ENCODE measurements at regions not wholly inside any gene's neighbourhood (a gene's known extent, or its start where the extent isn't known, plus 50 kb on each side); places are given as distances from the start of the nearest gene placed in this dataset.

- no peak overlapping the region for H3K27ac Mint-ChIP-seq
- H3K4me1 Mint-ChIP-seq (ENCODE audit: low read depth): no peaks in the 10 kb centered on the region
- no peak for DNase-seq
- H3K27me3 Mint-ChIP-seq (ENCODE audit: low read depth): no peaks in the 10 kb centered on the region
- no peak for ATAC-seq (replicated peaks in 1 of 2)
- peaks cover 0 to under 1% of the 10 kb centered on the region in 2 donors for H3K9me3 Mint-ChIP-seq
- H3K4me3 Mint-ChIP-seq: no peak overlapping the region
- no peaks in the 10 kb centered on the region for H3K36me3 Mint-ChIP-seq (ENCODE audit: insufficient read depth in 2 of 2)
These were observed 1519.9 kb upstream of the MIR17HG start for GRCh38 chr13:89827552-89827951.

- ATAC-seq (replicated peaks in 1 of 2) (no peak), DNase-seq (no peak)
- Mint-ChIP-seq H3K36me3 (ENCODE audit: insufficient read depth in 2 of 2) (no peaks in the 10 kb centered on the region), H3K9me3 (peaks cover 2% of the 10 kb centered on the region in 2 donors), H3K4me1 (ENCODE audit: low read depth) (no peaks in the 10 kb centered on the region), H3K27me3 (ENCODE audit: low read depth) (no peaks in the 10 kb centered on the region), H3K27ac (no peak overlapping the region), H3K4me3 (no peak overlapping the region)
These were observed 1519.0 kb upstream of the MIR17HG start for GRCh38 chr13:89828506-89828905.

GRCh38 chr13:89831157-89831556 is 1516.3 kb upstream of the MIR17HG start:
- no peaks in the 10 kb centered on the region for H3K36me3 Mint-ChIP-seq (ENCODE audit: insufficient read depth in 2 of 2)
- DNase-seq: no peak
- ATAC-seq (replicated peaks in 1 of 2): no peak
- H3K9me3 Mint-ChIP-seq: peaks cover 2 to 4% of the 10 kb centered on the region in 2 donors
- H3K27me3 Mint-ChIP-seq (ENCODE audit: low read depth): no peaks in the 10 kb centered on the region
- H3K4me3 Mint-ChIP-seq: no peak overlapping the region
- no peaks in the 10 kb centered on the region for H3K4me1 Mint-ChIP-seq (ENCODE audit: low read depth)
- no peak overlapping the region for H3K27ac Mint-ChIP-seq

GRCh38 chr13:89832827-89833226 is 1514.7 kb upstream of the MIR17HG start:
- no peak for ATAC-seq (replicated peaks in 1 of 2)
- DNase-seq: no peak
- Mint-ChIP-seq H3K9me3 (peaks cover 9 to 13% of the 10 kb centered on the region in 2 donors), H3K36me3 (ENCODE audit: insufficient read depth in 2 of 2) (no peaks in the 10 kb centered on the region), H3K27ac (no peak overlapping the region), H3K4me3 (no peak overlapping the region), H3K4me1 (ENCODE audit: low read depth) (no peaks in the 10 kb centered on the region), H3K27me3 (ENCODE audit: low read depth) (no peaks in the 10 kb centered on the region)

- no peak overlapping the region for H3K27ac Mint-ChIP-seq
- ATAC-seq (replicated peaks in 1 of 2) (no peak), DNase-seq (no peak)
- H3K27me3 Mint-ChIP-seq (ENCODE audit: low read depth): no peaks in the 10 kb centered on the region
- H3K36me3 Mint-ChIP-seq (ENCODE audit: insufficient read depth in 2 of 2): no peaks in the 10 kb centered on the region
- peaks cover 4 to 8% of the 10 kb centered on the region in 2 donors for H3K9me3 Mint-ChIP-seq
- H3K4me1 Mint-ChIP-seq (ENCODE audit: low read depth): no peaks in the 10 kb centered on the region
- H3K4me3 Mint-ChIP-seq: no peak overlapping the region
These were observed 1503.9 kb upstream of the MIR17HG start for GRCh38 chr13:89843621-89844020.

- no peak overlapping the region for H3K27ac Mint-ChIP-seq
- H3K27me3 Mint-ChIP-seq (ENCODE audit: low read depth): no peaks in the 10 kb centered on the region
- DNase-seq: no peak
- no peak for ATAC-seq (replicated peaks in 1 of 2)
- H3K9me3 Mint-ChIP-seq: peaks cover 7 to 10% of the 10 kb centered on the region in 2 donors
- H3K4me1 Mint-ChIP-seq (ENCODE audit: low read depth): no peaks in the 10 kb centered on the region
- H3K36me3 Mint-ChIP-seq (ENCODE audit: insufficient read depth in 2 of 2): no peaks in the 10 kb centered on the region
- H3K4me3 Mint-ChIP-seq: no peak overlapping the region
These were observed 1501.6 kb upstream of the MIR17HG start for GRCh38 chr13:89845874-89846273.

- no peaks in the 10 kb centered on the region for H3K27me3 Mint-ChIP-seq (ENCODE audit: low read depth)
- H3K4me1 Mint-ChIP-seq (ENCODE audit: low read depth): no peaks in the 10 kb centered on the region
- H3K27ac Mint-ChIP-seq: no peak overlapping the region
- no peak for DNase-seq
- peaks cover 7 to 10% of the 10 kb centered on the region in 2 donors for H3K9me3 Mint-ChIP-seq
- peaks cover 0 to 2% of the 10 kb centered on the region in 2 donors for H3K36me3 Mint-ChIP-seq (ENCODE audit: insufficient read depth in 2 of 2)
- ATAC-seq (replicated peaks in 1 of 2): no peak
- H3K4me3 Mint-ChIP-seq: no peak overlapping the region
These were observed 1500.4 kb upstream of the MIR17HG start for GRCh38 chr13:89846926-89847585.

GRCh38 chr13:89852570-89852969 is 1494.9 kb upstream of the MIR17HG start:
- ATAC-seq (replicated peaks in 1 of 2) (no peak), DNase-seq (no peak)
- Mint-ChIP-seq H3K27ac (no peak overlapping the region), H3K4me3 (no peak overlapping the region), H3K9me3 (peaks cover 4 to 5% of the 10 kb centered on the region in 2 donors), H3K36me3 (ENCODE audit: insufficient read depth in 2 of 2) (peaks cover 0 to 2% of the 10 kb centered on the region in 2 donors), H3K4me1 (ENCODE audit: low read depth) (no peaks in the 10 kb centered on the region), H3K27me3 (ENCODE audit: low read depth) (no peaks in the 10 kb centered on the region)

- Mint-ChIP-seq H3K4me1 (ENCODE audit: low read depth) (no peaks in the 10 kb centered on the region), H3K4me3 (no peak overlapping the region), H3K9me3 (peaks cover 5 to 7% of the 10 kb centered on the region in 2 donors), H3K36me3 (ENCODE audit: insufficient read depth in 2 of 2) (no peaks in the 10 kb centered on the region), H3K27me3 (ENCODE audit: low read depth) (no peaks in the 10 kb centered on the region), H3K27ac (no peak overlapping the region)
- DNase-seq: no peak
- no peak for ATAC-seq (replicated peaks in 1 of 2)
These were observed 1491.0 kb upstream of the MIR17HG start for GRCh38 chr13:89856512-89856911.

GRCh38 chr13:89857502-89857901 is 1490.0 kb upstream of the MIR17HG start:
- ATAC-seq (replicated peaks in 1 of 2): no peak
- Mint-ChIP-seq H3K27ac (no peak overlapping the region), H3K27me3 (ENCODE audit: low read depth) (no peaks in the 10 kb centered on the region)

GRCh38 chr13:89862011-89862690 is 1485.3 kb upstream of the MIR17HG start:
- Mint-ChIP-seq H3K36me3 (ENCODE audit: insufficient read depth in 2 of 2) (peaks cover 0 to under 1% of the 10 kb centered on the region in 2 donors), H3K9me3 (peaks cover 12 to 17% of the 10 kb centered on the region in 2 donors), H3K4me1 (ENCODE audit: low read depth) (no peaks in the 10 kb centered on the region), H3K27ac (no peak overlapping the region), H3K27me3 (ENCODE audit: low read depth) (no peaks in the 10 kb centered on the region), H3K4me3 (no peak overlapping the region)
- ATAC-seq (replicated peaks in 1 of 2): no peak
- no peak for DNase-seq

More at GRCh38 chr13:89857502-89857901, 1490.0 kb upstream of the MIR17HG start:
- Mint-ChIP-seq H3K9me3 (peaks cover 5 to 10% of the 10 kb centered on the region in 2 donors), H3K4me3 (no peak overlapping the region), H3K36me3 (ENCODE audit: insufficient read depth in 2 of 2) (no peaks in the 10 kb centered on the region), H3K4me1 (ENCODE audit: low read depth) (no peaks in the 10 kb centered on the region)
- no peak for DNase-seq

GRCh38 chr13:89862691-89863036 is 1484.8 kb upstream of the MIR17HG start:
- Mint-ChIP-seq H3K27ac (no peak overlapping the region), H3K9me3 (peaks cover 14 to 21% of the 10 kb centered on the region in 2 donors), H3K4me3 (no peak overlapping the region), H3K27me3 (ENCODE audit: low read depth) (no peaks in the 10 kb centered on the region), H3K36me3 (ENCODE audit: insufficient read depth in 2 of 2) (peaks cover 0 to 4% of the 10 kb centered on the region in 2 donors), H3K4me1 (ENCODE audit: low read depth) (no peaks in the 10 kb centered on the region)
- DNase-seq: no peak
- ATAC-seq (replicated peaks in 1 of 2): no peak

GRCh38 chr13:89865164-89866064 is 1482.1 kb upstream of the MIR17HG start:
- H3K4me1 Mint-ChIP-seq (ENCODE audit: low read depth): no peaks in the 10 kb centered on the region

More at GRCh38 chr13:89865164-89866064, 1482.1 kb upstream of the MIR17HG start:
- Mint-ChIP-seq H3K27ac (no peak overlapping the region), H3K27me3 (ENCODE audit: low read depth) (no peaks in the 10 kb centered on the region), H3K36me3 (ENCODE audit: insufficient read depth in 2 of 2) (peaks cover 0 to 4% of the 10 kb centered on the region in 2 donors), H3K4me3 (no peak overlapping the region), H3K9me3 (peaks cover 17 to 23% of the 10 kb centered on the region in 2 donors)
- DNase-seq (no peak), ATAC-seq (replicated peaks in 1 of 2) (no peak)
